Ramos (cell line): ENCODE measurements at regions not wholly inside any gene's neighbourhood (a gene's known extent, or its start where the extent isn't known, plus 50 kb on each side); places are given as distances from the start of the nearest gene placed in this dataset.
"Not testable (repeated sequence)": the region's sequence is repeated elsewhere in the genome, so short reads cannot be mapped to it uniquely, and the experiment has no call there.

Experiments used
- in situ Hi-C: fragments of 300-500 bp; cut with MboI; formaldehyde crosslinking; loops from one replicate; pipeline ENCODE4 v1.14.3; 2022; ENCODE audit warnings: low sequenced_read_pairs; ENCODE audit not compliant: unreplicated experiment

DNA sequence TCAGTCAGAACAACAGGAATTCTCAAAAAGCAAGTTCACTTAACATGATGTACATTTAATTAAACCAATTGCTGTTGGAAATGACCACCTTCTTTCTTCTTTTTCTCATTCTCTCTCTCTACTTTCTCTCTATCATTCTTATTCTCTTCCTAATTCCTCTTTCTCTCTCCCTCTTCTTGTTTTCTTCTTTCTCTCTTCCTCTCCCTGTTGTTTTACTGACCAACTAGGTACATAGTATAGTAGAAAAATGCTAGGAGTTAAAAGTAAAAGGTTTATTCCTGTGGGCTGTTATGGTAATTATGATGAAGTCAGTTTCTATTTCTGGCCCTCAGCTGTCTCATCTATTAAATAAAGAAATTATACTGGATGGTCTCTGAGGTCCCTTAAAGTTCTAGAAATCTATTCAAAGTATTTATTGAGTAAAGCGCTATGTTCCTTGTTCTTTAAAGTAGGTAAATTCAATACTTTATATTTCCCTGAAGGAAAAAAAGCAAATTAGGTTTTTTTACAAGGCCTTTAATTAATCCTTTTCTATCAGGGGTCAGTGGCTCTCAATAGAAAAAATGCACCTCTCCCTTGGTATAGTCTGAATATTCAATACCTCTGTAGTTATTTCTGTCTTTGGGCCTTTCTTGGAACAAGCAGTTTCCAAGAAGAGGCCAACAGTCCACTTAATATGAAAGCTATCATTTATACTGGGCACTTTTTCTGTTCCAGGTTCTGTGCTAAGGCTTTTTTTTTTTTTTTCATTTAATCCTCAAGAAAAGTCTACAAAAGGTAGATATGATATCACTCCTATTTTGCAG is 102.3 kb upstream of the SLC30A5 start:
- in situ Hi-C loops: loop anchor here (25.0 kb wide), 1 partner anchor 679 kb away; no protein-coding TSS in a partner anchor

DNA sequence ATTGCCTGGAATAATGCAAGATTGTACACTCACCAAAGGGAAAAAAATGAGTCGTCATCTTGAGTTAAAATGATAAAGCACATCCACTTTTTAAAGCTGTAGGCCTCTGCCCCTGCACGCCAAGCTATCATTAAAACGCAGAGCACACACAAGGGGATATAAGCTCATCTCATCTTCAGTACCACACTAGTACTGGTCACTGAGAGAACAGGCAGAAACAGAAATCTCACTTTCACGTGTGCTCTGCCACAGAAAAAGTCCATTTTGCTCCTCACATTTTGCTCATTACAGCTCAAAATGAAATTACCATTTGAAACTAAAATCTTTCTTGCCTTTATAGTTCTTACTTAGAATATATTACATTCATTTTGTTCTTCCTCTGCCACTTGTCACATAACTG is 99.2 kb upstream of the SLC30A5 start:
- in situ Hi-C loops: loop anchor here (25.0 kb wide), 1 partner anchor 682 kb away; no protein-coding TSS in a partner anchor

DNA sequence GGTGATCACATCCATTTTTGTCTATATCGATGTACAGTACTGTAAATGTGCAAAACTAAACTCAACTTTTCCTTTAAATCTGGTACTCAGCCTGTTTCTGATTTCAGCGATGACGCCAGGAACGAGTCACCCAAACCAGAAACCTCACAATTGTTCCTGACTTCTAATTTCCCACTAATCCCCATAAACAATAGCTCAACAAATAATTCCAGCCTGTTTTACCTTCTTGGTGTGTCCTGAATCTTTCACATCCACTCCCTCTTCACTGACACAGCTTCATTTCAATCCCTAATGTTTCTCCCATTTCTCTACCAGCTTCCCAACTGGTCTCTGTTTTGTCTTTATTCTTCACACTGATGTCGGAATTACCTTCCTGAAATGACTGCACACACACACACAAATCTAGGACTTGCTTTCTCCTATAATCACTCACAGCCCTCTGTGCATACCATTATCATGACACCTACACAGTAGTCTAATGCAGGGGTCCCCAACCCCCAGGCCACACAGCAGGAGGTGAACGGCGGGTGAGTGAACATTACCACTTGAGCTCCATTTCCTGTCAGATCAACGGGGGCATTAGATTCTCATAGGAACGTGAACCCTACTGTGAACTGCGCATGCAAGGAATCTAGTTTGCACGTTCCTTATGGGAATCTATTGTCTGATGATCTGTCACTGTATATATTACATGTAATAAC is 97.8 kb upstream of the SLC30A5 start:
- in situ Hi-C loops: loop anchor here (25.0 kb wide), 1 partner anchor 684 kb away; no protein-coding TSS in a partner anchor

DNA sequence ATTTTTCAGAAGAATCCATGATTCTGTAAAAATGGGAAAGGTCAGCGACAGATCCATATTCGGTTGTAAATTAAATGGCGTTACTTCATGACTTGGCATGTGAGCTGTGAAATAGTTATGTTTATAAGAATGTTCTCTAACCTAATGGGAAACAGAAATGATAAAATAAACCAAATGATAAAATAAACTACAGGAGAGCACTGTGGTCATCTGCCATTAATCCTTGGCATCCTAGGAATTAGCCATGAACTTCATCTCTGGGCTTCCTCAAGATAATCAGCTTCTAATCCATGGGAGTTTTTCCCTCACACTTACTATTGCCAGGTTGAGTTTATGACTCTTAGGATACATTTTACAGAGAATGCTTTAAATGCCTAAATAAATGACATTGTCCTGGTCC is 94.6 kb upstream of the SLC30A5 start:
- in situ Hi-C loops: loop anchor here (25.0 kb wide), 1 partner anchor 687 kb away; no protein-coding TSS in a partner anchor

- in situ Hi-C loops: no loop called here
These were observed 93.4 kb upstream of the SLC30A5 start for GRCh38 chr5:69000216-69000919.

GRCh38 chr5:69000949-69001348 is 92.9 kb upstream of the SLC30A5 start:
- in situ Hi-C loops: no loop called here

DNA sequence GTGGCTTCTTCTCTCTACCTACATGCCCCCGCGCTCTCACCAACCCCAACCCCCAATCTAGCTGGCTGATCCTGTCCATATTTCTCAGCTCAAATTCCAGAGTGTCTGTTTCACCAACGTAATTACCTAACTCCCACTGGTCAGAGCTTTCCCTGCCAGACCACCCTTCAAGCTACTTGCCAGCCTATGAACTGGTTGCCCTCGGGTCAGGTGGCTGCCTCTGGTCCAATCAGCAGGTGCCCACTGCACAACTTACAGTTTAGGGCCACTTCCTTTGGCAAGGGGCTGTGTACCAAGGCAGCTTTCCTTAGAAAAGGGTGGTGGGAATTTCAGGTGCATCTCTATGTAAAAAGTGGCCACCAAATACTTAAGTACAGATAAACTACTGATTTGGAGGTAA is 92.2 kb upstream of the SLC30A5 start:
- in situ Hi-C loops: no loop called here

- in situ Hi-C loops: no loop called here
These were observed 89.7 kb upstream of the SLC30A5 start for GRCh38 chr5:69004127-69004526.

DNA sequence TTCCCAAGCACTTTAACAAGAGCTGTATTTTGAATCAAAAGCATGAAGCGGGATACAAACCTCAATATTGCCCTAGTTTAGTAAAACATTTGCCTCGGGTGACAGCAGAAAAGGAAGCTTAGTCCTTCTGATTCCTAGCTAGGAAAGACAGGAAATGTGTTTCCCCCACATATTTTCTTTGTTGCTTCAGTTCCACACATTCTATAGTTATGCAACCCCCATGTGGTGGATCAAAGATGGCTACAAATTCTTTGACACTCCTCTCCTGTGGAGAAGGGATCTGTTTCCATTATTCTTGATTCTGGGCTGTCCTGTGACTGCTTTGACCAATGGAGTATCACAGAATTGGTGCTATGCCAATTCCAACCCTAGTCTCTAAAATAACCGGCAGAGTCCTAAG is 89.1 kb upstream of the SLC30A5 start:
- in situ Hi-C loops: no loop called here

DNA sequence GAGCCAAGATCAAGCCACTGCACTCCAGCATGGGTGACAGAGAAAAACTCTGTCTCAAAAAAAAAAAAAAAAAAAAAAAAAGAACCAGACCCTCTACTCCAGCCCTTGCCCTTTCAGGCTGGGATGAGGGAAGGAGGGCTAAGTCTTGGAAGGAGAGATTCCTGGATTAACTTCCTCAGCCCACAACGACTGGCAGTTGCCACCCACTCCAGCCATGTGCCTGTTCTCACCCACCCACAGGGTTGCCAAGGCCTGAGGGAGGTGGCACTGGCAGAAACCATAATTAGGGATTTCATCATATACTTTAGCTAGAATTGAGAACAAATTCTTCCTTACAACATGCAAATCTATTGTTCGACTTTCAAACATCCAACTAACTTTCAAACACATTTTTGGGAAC is 87.8 kb upstream of the SLC30A5 start:
- in situ Hi-C loops: no loop called here

DNA sequence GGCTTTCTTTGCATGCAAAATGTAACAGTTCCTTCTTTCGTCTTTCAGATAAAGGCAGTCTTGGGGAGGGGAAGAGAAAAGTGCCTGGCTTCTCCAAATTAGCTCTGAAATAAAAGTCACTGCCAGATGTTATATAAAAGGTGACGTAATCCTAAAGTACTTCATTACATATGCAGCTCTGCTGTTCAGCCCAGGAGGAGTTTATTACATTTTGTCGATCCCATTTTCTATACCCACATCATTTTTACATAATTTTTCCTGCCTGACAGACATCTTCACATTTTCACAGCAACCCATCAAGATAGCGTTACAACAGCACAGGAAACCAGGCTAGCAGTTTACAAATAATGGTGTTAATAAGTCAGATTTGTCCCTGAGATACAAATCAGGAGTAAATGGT is 86.7 kb upstream of the SLC30A5 start:
- in situ Hi-C loops: no loop called here

DNA sequence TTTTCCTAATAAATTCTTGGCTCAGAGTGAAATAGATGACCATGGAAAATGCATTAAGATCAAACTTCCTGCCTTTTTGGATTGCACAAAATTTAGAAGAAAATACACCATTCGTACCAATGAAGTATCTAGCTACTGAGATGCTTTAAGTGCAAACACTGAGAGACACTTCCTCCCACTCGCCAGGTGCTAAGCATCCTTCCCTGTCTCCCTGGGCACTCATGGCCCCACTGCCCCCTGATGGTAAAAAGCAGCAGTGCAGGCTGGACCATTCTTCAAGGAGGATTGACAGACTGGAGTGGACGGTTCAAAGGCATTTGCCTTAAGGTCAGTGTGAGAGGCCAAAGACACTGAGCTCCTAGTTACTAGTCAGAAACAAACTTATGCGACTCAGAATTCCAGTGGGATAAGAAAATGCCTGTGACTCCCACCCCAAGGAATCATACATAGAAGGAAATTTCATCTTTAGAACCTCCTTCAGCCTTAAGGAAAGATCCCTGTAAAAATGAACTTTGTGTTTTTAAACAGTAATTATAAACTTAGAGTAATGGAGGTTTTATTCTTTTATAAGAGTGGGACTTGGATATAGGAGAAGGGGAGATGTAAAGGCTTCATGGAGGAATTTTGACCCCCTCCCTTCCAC is 86.0 kb upstream of the SLC30A5 start:
- in situ Hi-C loops: no loop called here

DNA sequence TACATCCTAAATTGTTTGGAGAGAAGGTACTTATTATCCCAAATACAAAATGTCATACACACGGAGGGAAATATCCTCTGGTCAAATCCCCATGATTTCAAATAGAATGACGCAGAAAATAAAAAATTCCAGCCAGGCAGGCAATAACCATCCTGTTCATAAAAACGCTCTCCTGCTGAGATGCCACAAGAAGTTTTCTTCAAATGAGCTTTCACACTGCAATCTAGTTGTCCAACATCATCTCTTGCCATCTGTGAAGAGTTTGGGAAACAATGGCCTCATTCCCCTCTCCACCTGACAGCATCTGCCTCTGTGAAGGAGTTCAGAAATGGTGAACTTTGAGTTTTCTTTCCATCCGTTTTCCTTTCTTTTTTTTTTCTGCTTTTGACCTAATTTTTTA is 83.3 kb upstream of the SLC30A5 start:
- in situ Hi-C loops: no loop called here

GRCh38 chr5:69011910-69012309 is 81.9 kb upstream of the SLC30A5 start:
- in situ Hi-C loops: no loop called here

DNA sequence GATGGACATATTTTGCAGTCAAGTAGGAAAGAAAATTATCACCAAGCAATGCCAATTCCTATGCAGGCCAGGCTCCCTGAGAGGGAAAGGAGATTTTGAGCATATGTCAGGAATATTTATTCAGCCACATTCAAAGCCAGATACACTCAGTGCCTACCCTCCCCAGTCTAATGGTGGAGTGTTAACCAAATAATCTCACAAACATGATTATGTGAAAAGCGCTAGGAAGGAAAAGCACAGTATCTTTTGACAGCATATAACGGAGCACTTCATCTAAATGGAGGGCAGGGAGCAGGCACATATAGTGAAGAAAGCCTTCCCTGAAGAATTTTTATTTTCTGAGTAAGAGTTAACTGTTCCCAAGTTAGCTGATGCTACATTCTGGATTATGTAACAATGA is 80.3 kb upstream of the SLC30A5 start:
- in situ Hi-C loops: no loop called here

- in situ Hi-C loops: not testable (repeated sequence)
These were observed 79.8 kb upstream of the SLC30A5 start for GRCh38 chr5:69014007-69014406.

- in situ Hi-C loops: no loop called here
These were observed 74.0 kb upstream of the SLC30A5 start for GRCh38 chr5:69019668-69020375.

DNA sequence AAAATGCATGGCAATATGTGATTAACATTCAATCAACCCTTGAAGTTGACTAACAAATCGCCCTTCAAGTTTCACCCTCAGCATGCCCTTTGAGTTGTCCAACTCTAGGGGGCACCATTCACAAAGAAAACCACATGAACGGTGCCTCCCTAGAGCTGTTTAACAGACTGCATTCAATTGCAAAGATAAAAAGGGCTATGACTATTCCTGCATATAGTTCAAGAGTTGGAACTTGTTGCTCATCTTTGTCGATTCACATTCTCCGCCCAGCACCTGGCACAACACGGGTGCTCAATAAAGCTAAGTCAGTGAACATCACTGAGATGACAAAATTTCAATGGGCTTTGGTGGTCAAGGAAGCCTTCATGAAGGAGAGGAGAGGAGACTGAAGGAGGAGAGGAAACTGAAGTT is 69.6 kb upstream of the SLC30A5 start:
- in situ Hi-C loops: no loop called here

DNA sequence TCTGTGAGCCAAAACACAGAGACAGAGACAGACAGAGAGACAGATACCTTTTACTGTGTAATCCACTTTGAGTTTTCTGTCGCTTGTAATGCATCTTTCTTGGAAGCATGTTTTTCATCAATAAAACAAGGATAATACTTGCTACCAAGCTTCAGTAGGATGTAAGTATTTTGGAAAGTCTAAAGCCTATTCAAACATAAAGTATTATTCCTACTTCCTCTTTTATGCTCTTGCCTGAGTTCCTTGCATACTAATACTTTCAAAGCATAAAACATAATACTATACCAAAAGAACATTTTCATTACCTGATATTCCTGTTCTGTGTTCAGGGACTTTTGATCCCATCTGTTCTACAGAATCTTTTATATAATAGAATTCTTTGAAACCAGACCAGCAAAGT is 64.5 kb upstream of the SLC30A5 start:
- in situ Hi-C loops: no loop called here
